BLaER1 treated with 17β-estradiol and CSF1 and Interleukin-3, amounts not matched to agents 10 nM and 100 nM (cell line): ENCODE measurements at regions not wholly inside any gene's neighbourhood (a gene's known extent, or its start where the extent isn't known, plus 50 kb on each side); places are given as distances from the start of the nearest gene placed in this dataset.

Source experiments
- H3K27ac ChIP-seq, 11 experiments: shearing (Covaris generic); formaldehyde crosslinking; 2 replicates each; pipeline ENCODE4 v1.8.1; 2022
- H3K27me3 ChIP-seq, 11 experiments: shearing (Covaris generic); formaldehyde crosslinking; 2 replicates each; pipeline ENCODE4 v1.8.1; 2022
- H3K36me3 ChIP-seq, 11 experiments: shearing (Covaris generic); formaldehyde crosslinking; 2 replicates each; pipeline ENCODE4 v1.8.1; 2022
- H3K4me1 ChIP-seq, 10 experiments: shearing (Covaris generic); formaldehyde crosslinking; 2 replicates each; pipeline ENCODE4 v1.8.1; 2022
- H3K4me2 ChIP-seq, 11 experiments: shearing (Covaris generic); formaldehyde crosslinking; 2 replicates each; pipeline ENCODE4 v1.8.1; 2022
- H3K4me3 ChIP-seq, 10 experiments: shearing (Covaris generic); formaldehyde crosslinking; 2 replicates each; pipeline ENCODE4 v1.8.1; 2022
- H3K9ac ChIP-seq, 11 experiments: shearing (Covaris generic); formaldehyde crosslinking; 2 replicates each; pipeline ENCODE4 v1.8.1; 2022
- H3K9me3 ChIP-seq, 11 experiments: shearing (Covaris generic); formaldehyde crosslinking; replicated peaks in 1 of 11; 2 replicates each; pipeline ENCODE4 v1.8.1; 2022
- H4K20me1 ChIP-seq, 11 experiments: shearing (Covaris generic); formaldehyde crosslinking; 2 replicates each; pipeline ENCODE4 v1.8.1; 2022
- Cebpa-rat ChIP-seq, 11 experiments: shearing (Covaris generic); IDR thresholded peaks; 2 replicates each; pipeline ENCODE4 v1.8.1; 2022

DNA sequence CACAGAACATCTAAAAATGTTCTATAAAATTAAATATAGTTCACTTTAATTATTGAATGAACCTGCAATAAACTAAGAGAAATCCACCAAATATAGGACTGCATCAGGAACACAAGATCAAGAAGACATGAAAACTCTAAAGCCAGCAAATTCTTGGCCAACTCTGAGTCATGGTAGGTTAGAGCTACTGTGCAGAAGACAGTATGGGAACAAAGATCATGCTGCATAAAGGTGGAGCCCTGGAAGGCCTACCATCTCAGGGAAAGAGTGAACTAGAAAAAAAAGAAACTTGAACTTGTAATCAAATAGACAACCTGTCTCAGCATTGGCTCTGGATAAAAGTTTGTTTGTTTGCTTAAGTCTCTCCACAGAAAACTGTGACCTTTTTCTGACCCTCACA lies 66.9 kb upstream of the CNOT2 start:
- no peak for TF ChIP-seq Cebpa-rat (IDR thresholded peaks at IDR 0.05)
- H4K20me1 ChIP-seq = no peaks in the 10 kb centered on the region
- H3K4me3 ChIP-seq = no peak overlapping the region
- H3K27me3 ChIP-seq = no peaks in the 10 kb centered on the region
- no peaks in the 10 kb centered on the region for H3K4me1 ChIP-seq
- no peak overlapping the region for H3K4me2 ChIP-seq
- peaks cover 0 to 15% (median 6%) of the 10 kb centered on the region in 11 experiments; a peak in 4 of 22 replicates for H3K9me3 ChIP-seq
- no peaks in the 10 kb centered on the region for H3K36me3 ChIP-seq
- H3K27ac ChIP-seq = no peak overlapping the region
- no peak overlapping the region for H3K9ac ChIP-seq

GRCh38 chr12:70177631-70178030 lies 65.6 kb upstream of the CNOT2 start:
- H3K4me3 ChIP-seq = no peak overlapping the region
- no peaks in the 10 kb centered on the region for H3K36me3 ChIP-seq
- peaks cover 0 to 15% (median 8%) of the 10 kb centered on the region in 11 experiments; a peak in 4 of 22 replicates for H3K9me3 ChIP-seq
- no peaks in the 10 kb centered on the region for H3K27me3 ChIP-seq
- no peak overlapping the region for H3K4me2 ChIP-seq
- no peak overlapping the region for H3K9ac ChIP-seq
- H3K27ac ChIP-seq = no peak overlapping the region
- H4K20me1 ChIP-seq = no peaks in the 10 kb centered on the region
- H3K4me1 ChIP-seq = no peaks in the 10 kb centered on the region
- no peak for TF ChIP-seq Cebpa-rat (IDR thresholded peaks at IDR 0.05)

DNA sequence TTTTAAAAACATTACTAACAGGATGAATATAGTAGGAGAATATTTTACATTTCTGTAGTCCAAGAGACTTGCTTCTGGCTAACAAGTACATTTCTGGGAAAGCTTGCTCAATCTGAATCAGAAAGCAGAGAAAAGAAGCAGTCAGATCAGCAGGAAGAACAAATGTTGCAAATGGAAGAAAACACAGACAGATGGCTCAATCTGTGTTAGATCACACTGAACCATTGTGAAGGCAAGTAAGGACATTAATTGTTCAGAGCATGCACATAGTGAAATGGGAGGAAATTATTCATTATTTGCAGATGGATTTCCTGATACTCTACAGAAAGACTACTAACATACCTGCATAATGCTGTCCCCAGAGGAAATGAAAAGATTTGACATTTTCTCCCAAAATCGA lies 65.2 kb upstream of the CNOT2 start:
- H3K27ac ChIP-seq = no peak overlapping the region
- TF ChIP-seq Cebpa-rat (IDR thresholded peaks at IDR 0.05) = no peak
- no peak overlapping the region for H3K4me3 ChIP-seq
- peaks cover 0 to 15% (median 8%) of the 10 kb centered on the region in 11 experiments; a peak in 4 of 22 replicates for H3K9me3 ChIP-seq
- H4K20me1 ChIP-seq = no peaks in the 10 kb centered on the region
- H3K4me1 ChIP-seq = no peaks in the 10 kb centered on the region
- no peaks in the 10 kb centered on the region for H3K27me3 ChIP-seq
- no peak overlapping the region for H3K9ac ChIP-seq
- no peaks in the 10 kb centered on the region for H3K36me3 ChIP-seq
- no peak overlapping the region for H3K4me2 ChIP-seq

- no peak for TF ChIP-seq Cebpa-rat (IDR thresholded peaks at IDR 0.05)
- H3K36me3 ChIP-seq = no peaks in the 10 kb centered on the region
- H3K4me3 ChIP-seq = no peak overlapping the region
- no peak overlapping the region for H3K4me2 ChIP-seq
- H3K9ac ChIP-seq = no peak overlapping the region
- peaks cover 0 to 15% (median 8%) of the 10 kb centered on the region in 11 experiments; a peak in 4 of 22 replicates for H3K9me3 ChIP-seq
- no peaks in the 10 kb centered on the region for H3K27me3 ChIP-seq
- H3K4me1 ChIP-seq = no peaks in the 10 kb centered on the region
- H4K20me1 ChIP-seq = no peaks in the 10 kb centered on the region
- H3K27ac ChIP-seq = no peak overlapping the region
These were observed 63.1 kb upstream of the CNOT2 start for GRCh38 chr12:70180130-70180529.

DNA sequence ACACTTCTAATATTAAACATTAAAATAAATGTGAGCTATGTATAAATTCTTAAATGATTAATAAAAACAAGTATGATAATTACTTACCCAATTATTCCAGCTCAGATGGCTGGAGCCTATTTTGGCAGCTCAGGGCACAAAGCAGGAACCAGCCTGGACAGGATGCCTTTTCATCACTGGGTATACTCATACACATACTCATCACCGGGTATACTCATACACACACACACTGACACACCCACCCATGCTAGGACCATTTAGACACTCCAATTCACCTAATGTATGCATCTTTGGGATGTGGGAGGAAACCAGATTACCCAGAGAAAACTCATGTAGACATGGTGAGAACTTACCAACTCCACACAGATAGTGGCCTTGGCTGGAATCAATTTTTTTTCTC lies 57.9 kb upstream of the CNOT2 start:
- Histone ChIP-seq H3K36me3 (no peaks in the 10 kb centered on the region), H4K20me1 (no peaks in the 10 kb centered on the region), H3K4me2 (no peak overlapping the region), H3K27ac (no peak overlapping the region), H3K27me3 (no peaks in the 10 kb centered on the region), H3K4me1 (no peaks in the 10 kb centered on the region), H3K9me3 (0 out of 22 replicates have a peak, but pooled peaks cover 0 to 4% (median 0%) of the 10 kb centered on the region in 11 experiments), H3K9ac (no peak overlapping the region), H3K4me3 (no peak overlapping the region)
- no peak for TF ChIP-seq Cebpa-rat (IDR thresholded peaks at IDR 0.05)

- H4K20me1 ChIP-seq = no peaks in the 10 kb centered on the region
- H3K4me3 ChIP-seq = no peak overlapping the region
- H3K9ac ChIP-seq = no peak overlapping the region
- no peak for TF ChIP-seq Cebpa-rat (IDR thresholded peaks at IDR 0.05)
- H3K36me3 ChIP-seq = no peaks in the 10 kb centered on the region
- H3K9me3 ChIP-seq = 0 out of 22 replicates have a peak, but pooled peaks cover 0 to 4% (median 0%) of the 10 kb centered on the region in 11 experiments
- no peak overlapping the region for H3K4me2 ChIP-seq
- no peak overlapping the region for H3K27ac ChIP-seq
- no peaks in the 10 kb centered on the region for H3K4me1 ChIP-seq
- no peaks in the 10 kb centered on the region for H3K27me3 ChIP-seq
These were observed 56.8 kb upstream of the CNOT2 start for GRCh38 chr12:70186436-70186835.

- TF ChIP-seq Cebpa-rat (IDR thresholded peaks at IDR 0.05) = no peak
- no peak overlapping the region for H3K4me2 ChIP-seq
These were observed 52.8 kb upstream of the CNOT2 start for GRCh38 chr12:70190262-70191010.

More at GRCh38 chr12:70190262-70191010, 52.8 kb upstream of the CNOT2 start:
- Histone ChIP-seq H3K4me3 (no peak overlapping the region), H3K27me3 (no peaks in the 10 kb centered on the region), H3K9me3 (no peaks in the 10 kb centered on the region), H3K36me3 (no peaks in the 10 kb centered on the region), H3K4me1 (peaks cover 0 to 11% (median 0%) of the 10 kb centered on the region in 10 experiments; a peak in 6 of 20 replicates), H3K9ac (no peak overlapping the region), H4K20me1 (no peaks in the 10 kb centered on the region), H3K27ac (no peak overlapping the region)
